ENCODE measurements at regions not wholly inside any gene's neighbourhood (a gene's known extent, or its start where the extent isn't known, plus 50 kb on each side); places are given as distances from the start of the nearest gene placed in this dataset.

GRCh38 chr1:173287785-173288184 lies 80.7 kb upstream of the TNFSF4 start:
- DNase-seq = no peak
- no peaks in the 10 kb centered on the region for H3K36me3 Mint-ChIP-seq
- CTCF ChIA-PET = no interaction called here
- no peaks in the 10 kb centered on the region for H3K9me3 Mint-ChIP-seq
- no peak overlapping the region for H3K27ac Mint-ChIP-seq
- no peaks in the 10 kb centered on the region for H3K4me1 Mint-ChIP-seq
- H3K4me3 Mint-ChIP-seq = no peak overlapping the region
- H3K27me3 Mint-ChIP-seq = no peaks in the 10 kb centered on the region

- Mint-ChIP-seq H3K27ac (no peak overlapping the region), H3K27me3 (no peaks in the 10 kb centered on the region), H3K4me1 (peaks cover 14% of the 10 kb centered on the region), H3K9me3 (no peaks in the 10 kb centered on the region), H3K36me3 (no peaks in the 10 kb centered on the region), H3K4me3 (no peak overlapping the region)
- CTCF ChIA-PET = no interaction called here
- DNase-seq = no peak
These were observed 86.6 kb upstream of the TNFSF4 start for GRCh38 chr1:173293756-173294155.

GRCh38 chr1:173294843-173295242 lies 87.7 kb upstream of the TNFSF4 start:
- Mint-ChIP-seq H3K27me3 (no peaks in the 10 kb centered on the region), H3K36me3 (no peaks in the 10 kb centered on the region), H3K4me1 (peaks cover 14% of the 10 kb centered on the region), H3K4me3 (no peak overlapping the region), H3K27ac (no peak overlapping the region), H3K9me3 (no peaks in the 10 kb centered on the region)
- no peak for DNase-seq
- CTCF ChIA-PET = no interaction called here

GRCh38 chr1:173295391-173295790 lies 88.3 kb upstream of the TNFSF4 start:
- no peak for DNase-seq
- CTCF ChIA-PET = no interaction called here
- no peak overlapping the region for H3K27ac Mint-ChIP-seq
- H3K9me3 Mint-ChIP-seq = no peaks in the 10 kb centered on the region
- H3K4me1 Mint-ChIP-seq = peaks cover 14% of the 10 kb centered on the region
- no peak overlapping the region for H3K4me3 Mint-ChIP-seq
- H3K27me3 Mint-ChIP-seq = no peaks in the 10 kb centered on the region
- no peaks in the 10 kb centered on the region for H3K36me3 Mint-ChIP-seq

GRCh38 chr1:173295995-173296394 lies 88.9 kb upstream of the TNFSF4 start:
- Mint-ChIP-seq H3K27ac (no peak overlapping the region), H3K36me3 (no peaks in the 10 kb centered on the region), H3K4me1 (peaks cover 14% of the 10 kb centered on the region), H3K27me3 (no peaks in the 10 kb centered on the region), H3K4me3 (no peak overlapping the region), H3K9me3 (no peaks in the 10 kb centered on the region)
- CTCF ChIA-PET = no interaction called here
- no peak for DNase-seq

GRCh38 chr1:173297798-173298391 lies 90.8 kb upstream of the TNFSF4 start:
- Mint-ChIP-seq H3K36me3 (no peaks in the 10 kb centered on the region), H3K4me3 (no peak overlapping the region), H3K27ac (no peak overlapping the region), H3K27me3 (no peaks in the 10 kb centered on the region), H3K4me1 (peaks cover 14% of the 10 kb centered on the region), H3K9me3 (no peaks in the 10 kb centered on the region)
- CTCF ChIA-PET = interaction anchor here (1.0 kb wide), 1 partner anchor 92 kb away, joined by 3 read pairs; no protein-coding TSS in a partner anchor
- DNase-seq = no peak

GRCh38 chr1:173300061-173301044 lies 93.2 kb upstream of the TNFSF4 start:
- H3K36me3 Mint-ChIP-seq = no peaks in the 10 kb centered on the region
- no peak for DNase-seq
- CTCF ChIA-PET = no interaction called here
- no peaks in the 10 kb centered on the region for H3K27me3 Mint-ChIP-seq
- H3K4me1 Mint-ChIP-seq = peaks cover 14% of the 10 kb centered on the region
- no peak overlapping the region for H3K4me3 Mint-ChIP-seq
- no peak overlapping the region for H3K27ac Mint-ChIP-seq
- no peaks in the 10 kb centered on the region for H3K9me3 Mint-ChIP-seq

GRCh38 chr1:173301507-173301906 lies 94.4 kb upstream of the TNFSF4 start:
- DNase-seq = no peak
- CTCF ChIA-PET = no interaction called here
- no peaks in the 10 kb centered on the region for H3K36me3 Mint-ChIP-seq
- H3K27ac Mint-ChIP-seq = no peak overlapping the region
- no peak overlapping the region for H3K4me3 Mint-ChIP-seq
- H3K27me3 Mint-ChIP-seq = no peaks in the 10 kb centered on the region
- no peaks in the 10 kb centered on the region for H3K9me3 Mint-ChIP-seq
- peaks cover 14% of the 10 kb centered on the region for H3K4me1 Mint-ChIP-seq

GRCh38 chr1:173302366-173302765 lies 95.2 kb upstream of the TNFSF4 start:
- CTCF ChIA-PET = no interaction called here
- Mint-ChIP-seq H3K36me3 (no peaks in the 10 kb centered on the region), H3K4me3 (no peak overlapping the region), H3K9me3 (no peaks in the 10 kb centered on the region), H3K27me3 (no peaks in the 10 kb centered on the region), H3K27ac (no peak overlapping the region), H3K4me1 (peaks cover 13% of the 10 kb centered on the region)
- DNase-seq = no peak

- Mint-ChIP-seq H3K4me1 (peaks cover 5% of the 10 kb centered on the region), H3K36me3 (no peaks in the 10 kb centered on the region), H3K4me3 (no peak overlapping the region), H3K9me3 (no peaks in the 10 kb centered on the region), H3K27me3 (no peaks in the 10 kb centered on the region), H3K27ac (no peak overlapping the region)
- CTCF ChIA-PET = no interaction called here
- DNase-seq = no peak
These were observed 96.0 kb upstream of the TNFSF4 start for GRCh38 chr1:173302890-173303829.

- CTCF ChIA-PET = no interaction called here
- Mint-ChIP-seq H3K9me3 (no peaks in the 10 kb centered on the region), H3K4me3 (no peak overlapping the region), H3K27me3 (no peaks in the 10 kb centered on the region), H3K4me1 (no peaks in the 10 kb centered on the region), H3K36me3 (no peaks in the 10 kb centered on the region), H3K27ac (no peak overlapping the region)
- DNase-seq = no peak
These were observed 96.9 kb upstream of the TNFSF4 start for GRCh38 chr1:173303984-173304383.

GRCh38 chr1:173304529-173305227 lies 97.5 kb upstream of the TNFSF4 start:
- H3K36me3 Mint-ChIP-seq = no peaks in the 10 kb centered on the region
- DNase-seq = no peak
- CTCF ChIA-PET = no interaction called here
- no peaks in the 10 kb centered on the region for H3K27me3 Mint-ChIP-seq
- no peaks in the 10 kb centered on the region for H3K4me1 Mint-ChIP-seq
- no peak overlapping the region for H3K27ac Mint-ChIP-seq
- H3K4me3 Mint-ChIP-seq = no peak overlapping the region
- peaks cover 2% of the 10 kb centered on the region for H3K9me3 Mint-ChIP-seq

GRCh38 chr1:173307845-173308244 lies 100.7 kb upstream of the TNFSF4 start:
- Mint-ChIP-seq H3K9me3 (peaks cover 5% of the 10 kb centered on the region), H3K4me1 (no peaks in the 10 kb centered on the region), H3K27ac (no peak overlapping the region), H3K27me3 (peaks cover 4% of the 10 kb centered on the region), H3K4me3 (no peak overlapping the region), H3K36me3 (no peaks in the 10 kb centered on the region)
- DNase-seq = no peak
- CTCF ChIA-PET = no interaction called here

- Mint-ChIP-seq H3K27ac (no peak overlapping the region), H3K9me3 (peaks cover 3% of the 10 kb centered on the region), H3K27me3 (peaks cover 4% of the 10 kb centered on the region), H3K36me3 (no peaks in the 10 kb centered on the region), H3K4me3 (no peak overlapping the region), H3K4me1 (no peaks in the 10 kb centered on the region)
- CTCF ChIA-PET = interaction anchor here (0.6 kb wide), 1 partner anchor 285 kb away, joined by 3 read pairs; no protein-coding TSS in a partner anchor
- no peak for DNase-seq
These were observed 107.5 kb upstream of the TNFSF4 start for GRCh38 chr1:173314656-173315055.
